Calu3 (cell line): ENCODE measurements at regions not wholly inside any gene's neighbourhood (a gene's known extent, or its start where the extent isn't known, plus 50 kb on each side); places are given as distances from the start of the nearest gene placed in this dataset.

Experiments
- BruUV-seq: library from RNA; stranded (reverse); fragments of 400-500 nt; replicated peaks from 2 replicates; lab custom pipeline; 2021; lab: Mats Ljungman, UMichigan
- CTCF ChIA-PET: fragments of 300-600 bp; sonication (Branson Sonifier 250); formaldehyde crosslinking; loops from one replicate; lab custom pipeline; 2022; ENCODE audit warnings: antibody characterized with exemption; lab: Charles Lee
- DNase-seq: peaks from one replicate; pipeline ENCODE4 v3.0.0; 2022
- H3K27ac Mint-ChIP-seq: one replicate; pipeline ENCODE4 v1.8.0; 2022; ENCODE audit warnings: mixed read lengths; ENCODE audit not compliant: unreplicated experiment
- H3K27me3 Mint-ChIP-seq: one replicate; pipeline ENCODE4 v1.8.0; 2022; ENCODE audit warnings: mixed read lengths; ENCODE audit not compliant: unreplicated experiment
- H3K36me3 Mint-ChIP-seq: one replicate; pipeline ENCODE4 v1.8.0; 2022; ENCODE audit warnings: mild to moderate bottlenecking, moderate library complexity, mixed read lengths; ENCODE audit not compliant: insufficient read depth, unreplicated experiment
- H3K4me1 Mint-ChIP-seq: one replicate; pipeline ENCODE4 v1.8.0; 2022; ENCODE audit warnings: mild to moderate bottlenecking, low read depth, mixed read lengths; ENCODE audit not compliant: unreplicated experiment
- H3K4me3 Mint-ChIP-seq: one replicate; pipeline ENCODE4 v1.8.0; 2022; ENCODE audit warnings: mild to moderate bottlenecking, low read depth, moderate library complexity, mixed read lengths; ENCODE audit not compliant: unreplicated experiment
- H3K9me3 Mint-ChIP-seq: one replicate; pipeline ENCODE4 v1.8.0; 2022; ENCODE audit warnings: low read depth, mixed read lengths; ENCODE audit not compliant: unreplicated experiment
- CTCF ChIP-seq: fragments of 200-600 bp; IDR thresholded peaks from one replicate; pipeline ENCODE4 v1.8.0; 2022; ENCODE audit warnings: antibody characterized with exemption; ENCODE audit not compliant: unreplicated experiment
- intact Hi-C: fragments of 100-400 bp; cut with micrococcal nuclease; formaldehyde crosslinking; loops from one replicate; pipeline ENCODE4 v1.10.0; 2022; ENCODE audit not compliant: unreplicated experiment

- H3K4me1 Mint-ChIP-seq, result peaks cover 31% of the 10 kb centered on the region
- H3K9me3 Mint-ChIP-seq, result no peaks in the 10 kb centered on the region
- no peaks in the 10 kb centered on the region for H3K27me3 Mint-ChIP-seq
- CTCF ChIA-PET, result no interaction called here
- intact Hi-C loops, result no loop called here
- no peak for TF ChIP-seq CTCF
- no peak for DNase-seq
- H3K4me3 Mint-ChIP-seq, result no peak overlapping the region
- no TSS peak for BruUV-seq
- no peak overlapping the region for H3K27ac Mint-ChIP-seq
- no peaks in the 10 kb centered on the region for H3K36me3 Mint-ChIP-seq
Measured at GRCh38 chr6:3996349-3996748, 82.6 kb downstream of the FAM217A start.

GRCh38 chr6:3997177-3997770, 81.7 kb downstream of the FAM217A start:
- no TSS peak for BruUV-seq
- intact Hi-C loops, result no loop called here
- no peak for DNase-seq
- Mint-ChIP-seq H3K27ac (no peak overlapping the region), H3K36me3 (no peaks in the 10 kb centered on the region), H3K27me3 (no peaks in the 10 kb centered on the region), H3K9me3 (no peaks in the 10 kb centered on the region), H3K4me3 (no peak overlapping the region), H3K4me1 (peaks cover 21% of the 10 kb centered on the region)
- CTCF ChIA-PET, result interaction anchor here (0.6 kb wide), 1 partner anchor 41 kb away, joined by 4 read pairs; no protein-coding TSS in a partner anchor
- TF ChIP-seq CTCF, result no peak

- Mint-ChIP-seq H3K36me3 (no peaks in the 10 kb centered on the region), H3K4me1 (no peaks in the 10 kb centered on the region), H3K9me3 (no peaks in the 10 kb centered on the region), H3K27ac (no peak overlapping the region), H3K27me3 (no peaks in the 10 kb centered on the region), H3K4me3 (no peak overlapping the region)
- DNase-seq, result no peak
- CTCF ChIA-PET, result no interaction called here
- intact Hi-C loops, result no loop called here
- TF ChIP-seq CTCF, result no peak
- no TSS peak for BruUV-seq
Measured at GRCh38 chr6:3999800-4000661, 78.9 kb downstream of the FAM217A start.

GRCh38 chr6:4004249-4004648, 74.7 kb downstream of the FAM217A start:
- no peak for TF ChIP-seq CTCF
- no peaks in the 10 kb centered on the region for H3K36me3 Mint-ChIP-seq
- no peaks in the 10 kb centered on the region for H3K27me3 Mint-ChIP-seq
- DNase-seq, result no peak
- H3K9me3 Mint-ChIP-seq, result no peaks in the 10 kb centered on the region
- H3K4me1 Mint-ChIP-seq, result no peaks in the 10 kb centered on the region
- CTCF ChIA-PET, result no interaction called here
- no peak overlapping the region for H3K4me3 Mint-ChIP-seq
- no peak overlapping the region for H3K27ac Mint-ChIP-seq
- no TSS peak for BruUV-seq
- intact Hi-C loops, result no loop called here
